ENCODE measurements at regions not wholly inside any gene's neighbourhood (a gene's known extent, or its start where the extent isn't known, plus 50 kb on each side); places are given as distances from the start of the nearest gene placed in this dataset.
A peak's percentile ranks its signal among the peaks of the same experiment; 100 is the strongest.
"Not testable (repeated sequence)": the region's sequence is repeated elsewhere in the genome, so short reads cannot be mapped to it uniquely, and the experiment has no call there.

DNA sequence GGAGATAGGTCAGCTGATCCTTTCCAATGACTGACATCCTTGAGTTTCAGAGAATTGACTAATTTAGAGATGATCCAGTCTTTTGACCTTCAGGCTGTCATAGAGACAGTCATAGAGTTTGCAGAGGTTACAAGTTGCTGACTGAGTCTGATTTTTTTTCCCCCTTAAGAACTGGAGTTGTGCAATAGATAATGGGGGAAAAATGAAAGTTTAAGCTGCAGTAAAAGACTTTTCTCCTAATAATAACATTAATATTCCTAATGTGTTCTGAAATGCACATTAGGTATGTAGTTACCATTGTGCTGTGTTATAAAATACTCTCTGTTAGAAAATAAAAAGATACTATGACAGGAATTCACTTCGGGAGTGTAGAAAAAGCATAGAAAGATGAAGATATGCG lies 876.9 kb upstream of the RAG2 start:
- DNase-seq, result no peak

DNA sequence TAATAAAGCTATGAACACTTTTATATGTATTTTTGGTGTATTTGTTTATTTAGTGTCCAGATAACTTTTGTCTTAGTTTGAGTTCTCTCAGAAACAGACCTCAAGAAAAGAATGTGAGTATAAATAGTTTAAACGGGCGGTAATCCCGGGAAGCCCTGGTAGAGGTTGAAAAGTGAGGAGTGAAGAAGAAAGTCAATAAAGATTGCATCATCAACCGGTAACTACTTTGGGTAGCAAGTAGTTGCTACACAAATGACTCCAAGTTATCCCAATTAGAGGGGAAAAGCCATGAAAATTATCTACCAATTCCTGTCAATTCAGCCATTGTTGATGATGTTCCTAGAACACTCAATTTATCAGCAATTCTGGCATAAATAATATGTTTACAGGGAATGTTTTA lies 870.3 kb upstream of the RAG2 start:
- DNase-seq, result no peak

- DNase-seq, result no peak
These were observed 867.2 kb upstream of the RAG2 start for GRCh38 chr11:37465221-37465620.

GRCh38 chr11:37459456-37459855 lies 861.4 kb upstream of the RAG2 start:
- DNase-seq, result no peak

GRCh38 chr11:37456746-37457145 lies 858.7 kb upstream of the RAG2 start:
- no peak for DNase-seq

DNA sequence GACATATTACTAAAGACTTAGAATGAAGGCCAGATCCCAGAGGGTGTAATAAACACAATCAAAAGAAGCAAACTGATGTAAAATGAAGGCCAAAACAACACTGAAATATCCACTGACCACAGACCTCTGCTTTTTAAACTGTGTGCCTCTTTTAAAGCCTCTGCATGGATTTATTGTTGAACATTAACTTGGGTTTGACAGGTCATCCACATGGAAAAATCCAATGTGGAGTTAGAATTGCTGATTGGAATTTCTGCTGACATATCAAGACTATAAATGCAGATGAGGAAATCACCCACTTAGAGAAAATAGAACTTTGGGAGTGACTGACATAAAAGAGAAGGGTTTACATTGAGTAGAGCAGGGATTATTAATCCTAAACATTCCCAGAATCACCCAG lies 853.9 kb upstream of the RAG2 start:
- no peak for DNase-seq

GRCh38 chr11:37450613-37451012 lies 852.6 kb upstream of the RAG2 start:
- peak; percentile 37 to 53 for DNase-seq

- peak; percentile 23 to 33 for DNase-seq
These were observed 851.1 kb upstream of the RAG2 start for GRCh38 chr11:37449146-37449545.

GRCh38 chr11:37442576-37442975 lies 844.5 kb upstream of the RAG2 start:
- DNase-seq, result no peak

GRCh38 chr11:37431633-37432230 lies 833.7 kb upstream of the RAG2 start:
- DNase-seq, result not testable (repeated sequence)

DNA sequence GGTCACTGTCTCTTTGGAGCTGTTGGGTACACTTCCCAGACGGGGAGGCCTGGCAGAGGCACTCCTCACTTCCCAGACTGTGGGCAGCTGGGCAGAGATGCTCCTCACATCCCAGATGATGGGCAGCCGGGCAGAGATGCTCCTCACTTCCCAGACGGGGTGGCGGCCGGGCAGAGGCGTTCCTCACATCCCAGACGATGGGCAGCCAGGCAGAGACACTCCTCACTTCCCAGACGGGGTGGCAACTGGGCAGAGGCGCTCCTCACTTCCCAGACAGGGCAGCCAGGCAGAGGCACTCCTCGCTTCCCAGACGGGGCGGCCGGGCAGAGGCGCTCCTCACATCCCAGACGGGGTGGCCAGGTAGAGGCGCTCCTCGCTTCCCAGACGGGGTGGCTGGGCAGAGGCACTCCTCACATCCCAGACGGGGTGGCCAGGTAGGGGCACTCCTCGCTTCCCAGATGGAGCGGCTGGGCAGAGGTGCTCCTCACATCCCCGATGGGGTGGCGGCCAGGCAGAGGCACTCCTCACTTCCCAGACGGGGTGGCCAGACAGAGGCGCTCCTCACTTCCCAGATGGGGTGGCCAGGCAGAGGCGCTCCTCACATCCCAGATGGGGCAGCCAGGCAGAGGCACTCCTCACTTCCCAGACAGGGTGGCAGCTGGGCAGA lies 833.1 kb upstream of the RAG2 start:
- not testable (repeated sequence) for DNase-seq

DNA sequence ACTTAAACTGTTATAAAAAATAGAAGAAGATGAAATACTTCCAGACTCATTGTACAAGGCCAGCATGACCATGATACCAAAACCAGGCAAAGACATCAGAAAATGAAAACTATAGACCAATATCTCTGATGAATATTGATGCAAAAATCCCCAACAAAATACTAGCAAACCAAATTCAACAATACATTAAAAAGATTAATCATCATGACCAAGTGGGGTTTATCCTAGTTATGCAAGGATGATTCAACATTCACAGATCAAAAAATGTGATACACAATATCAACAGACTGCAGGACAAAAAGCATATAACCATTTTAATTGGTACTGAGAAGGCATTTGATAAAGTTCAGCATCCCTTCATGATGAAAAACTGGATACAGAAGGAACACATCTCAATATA lies 824.5 kb upstream of the RAG2 start:
- DNase-seq, result no peak

DNA sequence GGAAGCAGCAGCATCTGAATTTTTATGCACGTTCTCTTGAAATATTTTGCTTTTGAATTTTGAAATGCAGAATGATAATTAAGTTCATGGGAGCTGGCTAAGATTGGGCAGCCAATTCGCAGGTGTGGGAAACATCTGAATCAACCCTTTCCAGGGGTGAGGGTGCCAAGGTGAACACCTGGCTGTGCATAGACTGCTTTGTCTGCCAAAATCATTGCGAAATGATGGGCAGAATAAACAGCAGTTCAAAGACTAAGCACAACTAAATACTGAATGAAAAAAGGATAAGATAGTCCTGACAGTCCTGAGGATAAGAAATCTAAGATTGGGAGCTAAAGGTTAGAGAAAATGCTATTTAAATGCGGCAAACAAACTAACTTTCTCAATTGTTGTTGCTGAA lies 813.3 kb upstream of the RAG2 start:
- no peak for DNase-seq

DNA sequence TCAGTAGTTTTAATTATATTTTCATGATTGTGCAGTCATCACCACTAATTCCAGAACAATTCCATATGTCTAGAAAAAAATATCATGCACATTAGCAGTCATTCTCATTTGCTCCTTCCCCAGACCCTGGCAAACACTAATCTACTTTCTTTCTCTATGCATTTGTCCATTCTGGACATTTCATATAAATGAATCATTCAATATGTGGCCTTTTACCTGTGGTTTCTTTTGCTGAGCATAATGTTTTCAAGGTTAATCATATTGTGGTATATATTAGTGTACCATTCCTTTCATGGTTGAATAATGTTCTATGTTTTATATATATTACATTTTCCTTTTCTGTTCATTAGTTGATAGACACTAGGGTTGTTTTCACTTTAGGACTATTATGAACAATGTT lies 811.1 kb upstream of the RAG2 start:
- no peak for DNase-seq

DNA sequence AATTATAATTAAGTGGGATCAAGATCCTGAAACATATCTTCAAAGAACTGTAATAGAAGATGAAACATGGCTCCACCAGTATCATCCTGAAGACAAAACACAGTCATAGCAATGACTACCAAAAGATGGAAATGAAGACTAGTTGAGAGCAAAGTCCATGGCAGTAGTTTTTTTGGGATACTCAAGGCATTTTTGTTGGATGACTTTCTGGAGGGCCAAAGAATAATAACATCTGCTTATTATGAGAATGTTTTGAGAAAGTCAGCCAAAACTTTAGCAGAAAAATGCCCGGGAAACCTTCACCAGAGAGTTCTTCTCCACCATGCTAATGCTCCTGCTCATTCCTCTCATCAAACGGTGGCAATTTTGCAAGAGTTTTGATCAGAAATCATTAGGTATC lies 809.4 kb upstream of the RAG2 start:
- no peak for DNase-seq

DNA sequence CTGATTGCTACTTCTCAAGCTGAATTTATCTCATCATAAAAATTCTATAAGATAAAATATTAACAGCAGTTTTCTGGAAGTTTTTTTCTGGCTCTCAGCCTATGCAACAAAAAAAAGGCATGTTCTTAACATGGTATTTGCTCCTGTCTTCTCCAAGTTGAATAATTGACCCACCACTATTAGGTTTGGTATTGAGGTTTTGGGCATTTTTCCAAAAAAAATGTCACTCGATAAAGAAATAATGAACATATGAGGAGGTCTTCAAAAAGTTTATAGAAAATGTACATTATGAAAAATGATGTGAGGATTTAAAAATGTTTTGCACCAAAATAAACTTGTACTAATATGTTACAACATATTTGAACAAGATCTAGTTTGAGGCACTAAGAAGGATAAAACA lies 808.6 kb upstream of the RAG2 start:
- DNase-seq, result no peak

DNA sequence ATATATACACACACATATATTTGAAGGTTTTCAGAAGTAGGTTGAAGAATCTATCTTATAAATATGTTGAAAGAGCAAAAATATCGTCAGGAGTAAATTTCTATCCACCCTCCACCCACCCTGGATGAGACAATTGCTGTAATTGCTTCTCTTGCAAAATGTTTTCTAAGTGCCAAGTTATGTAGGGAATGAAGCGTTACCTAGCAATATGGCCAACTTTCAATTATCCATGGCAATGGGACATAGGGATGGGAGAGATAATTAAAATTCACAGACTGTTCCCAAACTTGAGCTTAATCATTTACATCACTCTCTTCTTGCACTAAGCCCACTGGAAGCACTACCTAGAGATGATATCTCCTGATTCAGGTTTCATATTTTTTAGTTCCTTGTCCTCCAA lies 806.2 kb upstream of the RAG2 start:
- DNase-seq, result no peak

DNA sequence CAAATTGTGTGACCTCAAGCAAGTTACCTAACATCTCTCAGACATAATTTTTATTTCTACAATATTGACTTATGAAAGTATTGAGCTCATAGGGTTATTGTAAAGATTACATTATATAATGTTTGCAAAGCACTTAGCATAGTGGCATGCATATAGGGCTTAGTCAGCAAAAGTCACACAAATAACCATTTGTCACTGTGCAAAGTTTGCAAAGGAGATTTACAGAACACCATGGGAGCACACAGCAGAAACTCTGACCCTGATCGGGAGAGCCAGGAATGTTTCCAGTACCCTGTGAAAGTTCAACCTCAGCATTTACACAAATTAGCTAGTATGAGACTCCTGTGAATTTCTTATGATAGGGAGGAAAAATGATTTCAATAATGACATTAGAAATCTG lies 804.6 kb upstream of the RAG2 start:
- DNase-seq, result no peak

- no peak for DNase-seq
These were observed 796.3 kb upstream of the RAG2 start for GRCh38 chr11:37394236-37394870.

- no peak for DNase-seq
These were observed 793.6 kb upstream of the RAG2 start for GRCh38 chr11:37391615-37392014.

DNA sequence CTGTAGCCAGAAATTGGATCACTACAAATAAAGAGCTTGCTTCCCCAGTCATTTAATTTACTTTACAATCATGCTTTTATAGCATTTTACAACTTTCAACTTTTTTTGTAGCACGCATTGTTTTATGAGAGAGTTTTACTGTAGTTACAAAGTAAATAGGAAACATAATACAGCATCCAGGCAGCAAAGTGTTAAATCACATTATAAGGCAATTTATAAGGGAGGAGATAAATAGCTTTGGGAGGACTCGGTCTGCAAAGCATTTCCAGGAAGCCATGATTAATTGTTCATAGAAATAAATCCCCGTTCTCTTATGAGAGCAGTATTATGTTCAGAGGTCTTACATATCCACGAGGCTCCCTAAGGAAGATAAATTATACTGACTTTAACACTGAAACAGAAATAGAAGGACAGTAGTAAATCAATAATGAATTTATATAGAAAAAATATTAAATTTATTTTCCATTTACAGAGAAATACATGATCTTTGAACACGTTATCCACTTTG lies 792.6 kb upstream of the RAG2 start:
- DNase-seq, result no peak

DNA sequence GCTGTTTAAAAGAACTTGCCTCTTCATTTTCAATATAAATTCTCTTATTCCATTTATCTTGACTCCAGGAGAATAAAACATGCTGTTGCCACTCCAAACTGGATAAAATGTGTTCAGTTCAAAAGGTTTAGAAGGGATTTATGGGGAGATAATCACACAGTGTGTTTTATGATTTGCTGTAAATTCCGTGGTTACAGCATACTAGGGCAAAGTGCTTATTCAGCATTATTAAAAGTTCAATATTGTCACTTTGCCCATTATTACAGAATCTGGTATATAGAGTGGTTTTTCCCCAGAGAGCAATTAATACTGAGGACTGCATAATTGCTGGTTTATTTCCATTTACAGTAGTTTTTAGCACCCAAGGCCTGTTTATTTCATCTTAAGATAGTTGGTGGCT lies 780.9 kb upstream of the RAG2 start:
- no peak for DNase-seq

DNA sequence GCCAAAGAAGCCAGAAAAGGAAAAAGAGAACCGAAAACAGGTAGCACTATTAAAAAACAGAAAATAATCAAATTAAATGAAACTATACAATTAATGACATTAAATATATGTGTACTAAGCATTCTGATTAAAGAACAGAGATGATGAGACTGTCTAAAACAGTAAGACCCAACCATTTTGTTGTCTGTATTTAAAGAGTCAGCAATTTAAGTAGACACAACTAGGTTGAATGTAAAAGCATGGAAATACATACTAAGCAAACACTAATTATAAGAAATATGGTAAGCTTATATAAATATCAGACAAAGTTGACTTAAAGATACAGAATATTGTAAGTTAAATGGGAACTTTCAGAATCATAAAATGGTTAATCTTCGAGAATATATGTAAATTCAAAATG lies 774.6 kb upstream of the RAG2 start:
- no peak for DNase-seq

GRCh38 chr11:37371346-37371970 lies 773.4 kb upstream of the RAG2 start:
- no peak for DNase-seq

Data from inflammatory macrophage treated with lipopolysaccharide for 1 hour (primary cell).